Hepatocyte (in vitro differentiated cells): ENCODE measurements at regions not wholly inside any gene's neighbourhood (a gene's known extent, or its start where the extent isn't known, plus 50 kb on each side); places are given as distances from the start of the nearest gene placed in this dataset.

Experiments used
- DNase-seq: peaks from one replicate; pipeline ENCODE4 v3.0.0-alpha.2; 2016; ENCODE audit warnings: low spot score
- H2AFZ ChIP-seq: fragments of 200-600 bp; sonication (generic); 2 replicates; pipeline ENCODE4 v1.6.0; 2016; ENCODE audit warnings: antibody characterized with exemption, mild to moderate bottlenecking
- H3K27ac ChIP-seq: fragments of 200-600 bp; sonication (generic); 2 replicates; pipeline ENCODE4 v1.5.1; 2016; ENCODE audit warnings: mild to moderate bottlenecking
- H3K27me3 ChIP-seq: fragments of 200-600 bp; sonication (generic); 2 replicates; pipeline ENCODE4 v1.6.1; 2016
- H3K36me3 ChIP-seq: fragments of 200-600 bp; sonication (generic); replicated peaks from 2 replicates; pipeline ENCODE4 v1.5.1; 2016; ENCODE audit warnings: low read depth; ENCODE audit not compliant: insufficient read depth
- H3K4me1 ChIP-seq: fragments of 200-600 bp; sonication (generic); 2 replicates; pipeline ENCODE4 v1.5.1; 2016; ENCODE audit warnings: mild to moderate bottlenecking, moderate library complexity; ENCODE audit not compliant: insufficient read depth
- H3K4me2 ChIP-seq: fragments of 200-600 bp; sonication (generic); 2 replicates; pipeline ENCODE4 v1.6.0; 2016
- H3K4me3 ChIP-seq: fragments of 200-600 bp; sonication (generic); 2 replicates; pipeline ENCODE4 v1.5.1; 2016; ENCODE audit warnings: mild to moderate bottlenecking
- H3K79me2 ChIP-seq: fragments of 200-600 bp; sonication (generic); 2 replicates; pipeline ENCODE4 v1.6.0; 2017; ENCODE audit warnings: mild to moderate bottlenecking
- H3K9me2 ChIP-seq: fragments of 200-600 bp; sonication (generic); replicated peaks from 2 replicates; pipeline ENCODE4 v1.6.0; 2017; ENCODE audit warnings: mild to moderate bottlenecking; ENCODE audit not compliant: insufficient read depth
- H3K9me3 ChIP-seq: fragments of 200-600 bp; sonication (generic); 2 replicates; pipeline ENCODE4 v1.5.1; 2016; ENCODE audit warnings: low read depth, mild to moderate bottlenecking
- H4K20me1 ChIP-seq: fragments of 200-600 bp; sonication (generic); 2 replicates; pipeline ENCODE4 v1.6.0; 2016; ENCODE audit warnings: mild to moderate bottlenecking; ENCODE audit not compliant: insufficient read depth, poor library complexity, severe bottlenecking
- CTCF ChIP-seq: fragments of 200-600 bp; sonication (generic); IDR thresholded peaks from 2 replicates; pipeline ENCODE4 v1.5.1; 2016; ENCODE audit warnings: antibody characterized with exemption, mild to moderate bottlenecking; ENCODE audit not compliant: poor library complexity
- EZH2 ChIP-seq: fragments of 200-600 bp; sonication (generic); IDR thresholded peaks from 2 replicates; pipeline ENCODE4 v1.6.1; 2016; ENCODE audit warnings: antibody characterized with exemption, mild to moderate bottlenecking, borderline replicate concordance
- EZH2phosphoT487 ChIP-seq: fragments of 200-600 bp; sonication (generic); IDR thresholded peaks from one replicate; pipeline ENCODE4 v1.6.1; 2018; ENCODE audit warnings: antibody characterized with exemption, mild to moderate bottlenecking, low read depth, moderate library complexity; ENCODE audit not compliant: unreplicated experiment, severe bottlenecking
- WGBS: methylation state at CpG from one replicate; pipeline ENCODE4 v1.1.6; 2016; ENCODE audit warnings: low lambda C conversion rate; ENCODE audit errors: missing lambda C conversion rate; 5-methylcytosine and 5-hydroxymethylcytosine counted together

- no peak for DNase-seq
- Histone ChIP-seq H3K79me2 (no peaks in the 10 kb centered on the region), H3K9me3 (no peaks in the 10 kb centered on the region), H3K36me3 (no peaks in the 10 kb centered on the region), H4K20me1 (no peaks in the 10 kb centered on the region), H2AFZ (no peak overlapping the region), H3K27ac (no peak overlapping the region), H3K4me3 (no peak overlapping the region), H3K4me1 (no peaks in the 10 kb centered on the region), H3K9me2 (no peaks in the 10 kb centered on the region), H3K4me2 (no peak overlapping the region), H3K27me3 (no peaks in the 10 kb centered on the region)
- no peak for TF ChIP-seq EZH2phosphoT487
- TF ChIP-seq EZH2: no peak
- no peak for TF ChIP-seq CTCF
- WGBS: 91% methylated on average over 2 of the region's 2 CpGs
Measured at GRCh38 chr4:19380600-19380999, 871.1 kb upstream of the SLIT2 start.

- 67% methylated on average over 6 of the region's 6 CpGs for WGBS
- Histone ChIP-seq H3K9me2 (no peaks in the 10 kb centered on the region), H4K20me1 (no peaks in the 10 kb centered on the region), H3K9me3 (no peaks in the 10 kb centered on the region), H2AFZ (no peak overlapping the region), H3K27ac (no peak overlapping the region), H3K79me2 (no peaks in the 10 kb centered on the region), H3K27me3 (no peaks in the 10 kb centered on the region), H3K4me1 (no peaks in the 10 kb centered on the region), H3K4me3 (no peak overlapping the region), H3K4me2 (no peak overlapping the region), H3K36me3 (no peaks in the 10 kb centered on the region)
- no peak for TF ChIP-seq CTCF
- TF ChIP-seq EZH2phosphoT487: no peak
- no peak for TF ChIP-seq EZH2
- peak; percentile 11 for DNase-seq
Measured at GRCh38 chr4:19379191-19379708, 872.5 kb upstream of the SLIT2 start.

- H4K20me1 ChIP-seq: no peaks in the 10 kb centered on the region
- TF ChIP-seq EZH2 (no peak), CTCF (no peak), EZH2phosphoT487 (no peak)
- H3K4me1 ChIP-seq: no peaks in the 10 kb centered on the region
Measured at GRCh38 chr4:19375931-19376330, 875.8 kb upstream of the SLIT2 start.

More at GRCh38 chr4:19375931-19376330, 875.8 kb upstream of the SLIT2 start:
- H3K27me3 ChIP-seq: no peaks in the 10 kb centered on the region
- no peak overlapping the region for H3K4me3 ChIP-seq
- H3K36me3 ChIP-seq: no peaks in the 10 kb centered on the region
- H3K79me2 ChIP-seq: no peaks in the 10 kb centered on the region
- no peak overlapping the region for H3K27ac ChIP-seq
- H2AFZ ChIP-seq: no peak overlapping the region
- no peak for DNase-seq
- no peaks in the 10 kb centered on the region for H3K9me2 ChIP-seq
- WGBS: 67% methylated on average over 2 of the region's 2 CpGs
- H3K9me3 ChIP-seq: no peaks in the 10 kb centered on the region
- H3K4me2 ChIP-seq: no peak overlapping the region
